HL-60 (cell line): ENCODE measurements at regions not wholly inside any gene's neighbourhood (a gene's known extent, or its start where the extent isn't known, plus 50 kb on each side); places are given as distances from the start of the nearest gene placed in this dataset.
"Not testable (repeated sequence)": the region's sequence is repeated elsewhere in the genome, so short reads cannot be mapped to it uniquely, and the experiment has no call there.

ENCODE experiments used
- DNase-seq, 2 experiments: peaks; one replicate each; pipeline ENCODE4 v3.0.0-alpha.2; 2010 to 2020; ENCODE audit warnings: low read depth in 1 of 2, low spot score in 1 of 2
- H3K27ac ChIP-seq: fragments of 250-450 bp; sonication (Bioruptor Pico); replicated peaks from 2 replicates; pipeline ENCODE4 v1.5.1; 2020; ENCODE audit warnings: mild to moderate bottlenecking, moderate library complexity
- H3K27me3 ChIP-seq: fragments of 250-450 bp; sonication (Bioruptor Pico); 2 replicates; pipeline ENCODE4 v1.5.1; 2021; ENCODE audit warnings: mild to moderate bottlenecking, moderate library complexity; ENCODE audit not compliant: insufficient read depth, poor library complexity, severe bottlenecking
- H3K4me3 ChIP-seq: replicated peaks from 2 replicates; pipeline ENCODE4 v1.5.1; 2011; ENCODE audit warnings: mild to moderate bottlenecking, control low read depth, low read length; ENCODE audit not compliant: insufficient read depth
- GABPA ChIP-seq: IDR thresholded peaks from 2 replicates; pipeline ENCODE4 v1.6.1; 2012; ENCODE audit warnings: low read depth
- POLR2AphosphoS5 ChIP-seq: IDR thresholded peaks from 2 replicates; pipeline ENCODE4 v1.6.1; 2012; ENCODE audit warnings: low read depth
- SPI1 ChIP-seq: IDR thresholded peaks from 2 replicates; pipeline ENCODE4 v1.6.1; 2012; ENCODE audit warnings: low read depth, mild to moderate bottlenecking, borderline replicate concordance
- TF ChIP-seq, protein P1 (sequence below): IDR thresholded peaks from one replicate; pipeline ENCODE4 v1.5.1; 2011; ENCODE audit warnings: low read length, control low read depth, inconsistent platforms; ENCODE audit not compliant: insufficient read depth
- TF ChIP-seq, protein P2 (sequence below): IDR thresholded peaks from 2 replicates; pipeline ENCODE4 v1.6.1; 2012; ENCODE audit warnings: low read depth; ENCODE audit not compliant: insufficient replicate concordance

DNA sequence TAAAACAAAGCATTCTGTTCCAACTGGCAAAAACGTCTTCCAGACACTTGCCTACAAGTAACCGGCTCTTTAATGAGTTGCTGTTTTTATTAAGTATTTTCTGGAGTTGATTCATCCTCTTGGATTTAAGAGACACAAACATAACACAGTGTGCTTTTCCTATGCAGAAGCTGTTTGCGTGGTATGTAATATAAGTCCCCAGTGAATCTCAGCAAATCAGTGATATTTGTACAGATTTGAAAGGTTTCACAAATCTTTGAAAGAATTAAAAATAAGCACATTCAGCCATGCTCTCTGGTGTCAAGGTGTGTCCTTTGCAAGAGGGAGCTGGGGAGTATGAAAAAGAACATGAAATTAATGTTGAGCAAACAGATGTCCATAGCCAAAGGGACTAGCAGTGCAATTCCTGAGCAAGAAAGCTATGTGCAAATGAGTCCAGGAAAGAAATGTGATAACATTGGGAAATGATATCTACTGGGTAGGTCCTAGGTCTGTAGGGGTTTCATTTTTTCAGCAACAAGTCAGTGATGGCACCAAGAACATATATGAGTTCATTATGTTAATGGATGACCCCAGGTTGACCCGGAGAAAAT lies 170.1 kb upstream of the PHACTR1 start:
- no peaks in the 10 kb centered on the region for H3K27me3 ChIP-seq
- TF ChIP-seq SPI1 (no peak), GABPA (no peak), POLR2AphosphoS5 (no peak)
- TF ChIP-seq, protein P1, sequence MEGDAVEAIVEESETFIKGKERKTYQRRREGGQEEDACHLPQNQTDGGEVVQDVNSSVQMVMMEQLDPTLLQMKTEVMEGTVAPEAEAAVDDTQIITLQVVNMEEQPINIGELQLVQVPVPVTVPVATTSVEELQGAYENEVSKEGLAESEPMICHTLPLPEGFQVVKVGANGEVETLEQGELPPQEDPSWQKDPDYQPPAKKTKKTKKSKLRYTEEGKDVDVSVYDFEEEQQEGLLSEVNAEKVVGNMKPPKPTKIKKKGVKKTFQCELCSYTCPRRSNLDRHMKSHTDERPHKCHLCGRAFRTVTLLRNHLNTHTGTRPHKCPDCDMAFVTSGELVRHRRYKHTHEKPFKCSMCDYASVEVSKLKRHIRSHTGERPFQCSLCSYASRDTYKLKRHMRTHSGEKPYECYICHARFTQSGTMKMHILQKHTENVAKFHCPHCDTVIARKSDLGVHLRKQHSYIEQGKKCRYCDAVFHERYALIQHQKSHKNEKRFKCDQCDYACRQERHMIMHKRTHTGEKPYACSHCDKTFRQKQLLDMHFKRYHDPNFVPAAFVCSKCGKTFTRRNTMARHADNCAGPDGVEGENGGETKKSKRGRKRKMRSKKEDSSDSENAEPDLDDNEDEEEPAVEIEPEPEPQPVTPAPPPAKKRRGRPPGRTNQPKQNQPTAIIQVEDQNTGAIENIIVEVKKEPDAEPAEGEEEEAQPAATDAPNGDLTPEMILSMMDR = no peak
- TF ChIP-seq, protein P2, sequence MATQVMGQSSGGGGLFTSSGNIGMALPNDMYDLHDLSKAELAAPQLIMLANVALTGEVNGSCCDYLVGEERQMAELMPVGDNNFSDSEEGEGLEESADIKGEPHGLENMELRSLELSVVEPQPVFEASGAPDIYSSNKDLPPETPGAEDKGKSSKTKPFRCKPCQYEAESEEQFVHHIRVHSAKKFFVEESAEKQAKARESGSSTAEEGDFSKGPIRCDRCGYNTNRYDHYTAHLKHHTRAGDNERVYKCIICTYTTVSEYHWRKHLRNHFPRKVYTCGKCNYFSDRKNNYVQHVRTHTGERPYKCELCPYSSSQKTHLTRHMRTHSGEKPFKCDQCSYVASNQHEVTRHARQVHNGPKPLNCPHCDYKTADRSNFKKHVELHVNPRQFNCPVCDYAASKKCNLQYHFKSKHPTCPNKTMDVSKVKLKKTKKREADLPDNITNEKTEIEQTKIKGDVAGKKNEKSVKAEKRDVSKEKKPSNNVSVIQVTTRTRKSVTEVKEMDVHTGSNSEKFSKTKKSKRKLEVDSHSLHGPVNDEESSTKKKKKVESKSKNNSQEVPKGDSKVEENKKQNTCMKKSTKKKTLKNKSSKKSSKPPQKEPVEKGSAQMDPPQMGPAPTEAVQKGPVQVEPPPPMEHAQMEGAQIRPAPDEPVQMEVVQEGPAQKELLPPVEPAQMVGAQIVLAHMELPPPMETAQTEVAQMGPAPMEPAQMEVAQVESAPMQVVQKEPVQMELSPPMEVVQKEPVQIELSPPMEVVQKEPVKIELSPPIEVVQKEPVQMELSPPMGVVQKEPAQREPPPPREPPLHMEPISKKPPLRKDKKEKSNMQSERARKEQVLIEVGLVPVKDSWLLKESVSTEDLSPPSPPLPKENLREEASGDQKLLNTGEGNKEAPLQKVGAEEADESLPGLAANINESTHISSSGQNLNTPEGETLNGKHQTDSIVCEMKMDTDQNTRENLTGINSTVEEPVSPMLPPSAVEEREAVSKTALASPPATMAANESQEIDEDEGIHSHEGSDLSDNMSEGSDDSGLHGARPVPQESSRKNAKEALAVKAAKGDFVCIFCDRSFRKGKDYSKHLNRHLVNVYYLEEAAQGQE = no peak
- DNase-seq = no peak
- no peak overlapping the region for H3K4me3 ChIP-seq
- no peak overlapping the region for H3K27ac ChIP-seq

DNA sequence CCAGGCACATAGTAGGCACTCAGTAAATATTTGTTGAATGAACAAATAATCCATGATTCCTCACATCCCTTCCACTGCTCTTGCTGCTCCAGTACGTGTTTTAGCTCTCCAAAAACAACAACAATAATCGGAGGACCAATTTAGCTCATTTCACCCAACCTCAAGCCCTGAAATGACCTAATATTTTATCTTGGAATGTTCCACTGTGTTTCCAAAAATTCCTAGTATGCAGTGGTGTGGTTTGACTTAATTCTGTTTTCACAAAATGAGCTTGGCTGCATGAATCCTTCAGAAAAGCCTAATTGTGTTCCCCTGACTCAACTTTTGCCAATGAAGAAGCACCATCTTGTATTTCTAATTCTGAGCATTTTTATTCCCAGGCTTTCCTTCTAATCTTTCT lies 168.0 kb upstream of the PHACTR1 start:
- no peaks in the 10 kb centered on the region for H3K27me3 ChIP-seq
- TF ChIP-seq POLR2AphosphoS5 (no peak), SPI1 (no peak), GABPA (no peak)
- TF ChIP-seq, protein P1 = no peak
- TF ChIP-seq, protein P2 = no peak
- no peak overlapping the region for H3K27ac ChIP-seq
- no peak overlapping the region for H3K4me3 ChIP-seq
- DNase-seq = no peak

DNA sequence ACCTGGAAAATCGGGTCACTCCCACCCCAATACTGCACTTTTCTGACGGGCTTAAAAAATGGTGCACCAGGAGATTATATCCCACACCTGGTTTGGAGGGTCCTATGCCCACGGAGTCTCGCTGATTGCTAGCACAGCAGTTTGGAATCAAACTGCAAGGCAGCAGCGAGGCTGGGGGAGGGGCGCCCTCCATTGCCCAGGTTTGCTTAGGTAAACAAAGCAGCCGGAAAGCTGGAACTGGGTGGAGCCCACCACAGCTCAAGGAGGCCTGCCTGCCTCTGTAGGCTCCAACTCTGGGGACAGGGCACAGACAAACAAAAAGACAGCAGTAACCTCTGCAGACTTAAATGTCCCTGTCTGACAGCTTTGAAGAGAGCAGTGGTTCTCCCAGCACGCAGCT lies 167.1 kb upstream of the PHACTR1 start:
- not testable (repeated sequence) for DNase-seq, H3K27ac ChIP-seq, H3K4me3 ChIP-seq

DNA sequence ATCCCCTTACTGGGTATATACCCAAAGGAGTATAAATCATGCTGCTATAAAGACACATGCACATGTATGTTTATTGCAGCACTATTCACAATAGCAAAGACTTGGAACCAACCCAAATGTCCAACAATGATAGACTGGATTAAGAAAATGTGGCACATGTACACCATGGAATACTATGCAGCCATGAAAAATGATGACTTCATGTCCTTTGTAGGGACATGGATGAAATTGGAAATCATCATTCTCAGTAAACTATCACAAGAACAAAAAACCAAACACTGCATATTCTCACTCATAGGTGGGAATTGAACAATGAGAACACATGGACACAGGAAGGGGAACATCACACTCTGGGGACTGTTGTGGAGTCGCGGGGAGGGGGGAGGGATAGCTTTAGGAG lies 161.7 kb upstream of the PHACTR1 start:
- H3K27me3 ChIP-seq, H3K4me3 ChIP-seq, DNase-seq, H3K27ac ChIP-seq: not testable (repeated sequence)

More for the DNA sequence above, 167.1 kb upstream of the PHACTR1 start:
- H3K27me3 ChIP-seq = not testable (repeated sequence)

DNA sequence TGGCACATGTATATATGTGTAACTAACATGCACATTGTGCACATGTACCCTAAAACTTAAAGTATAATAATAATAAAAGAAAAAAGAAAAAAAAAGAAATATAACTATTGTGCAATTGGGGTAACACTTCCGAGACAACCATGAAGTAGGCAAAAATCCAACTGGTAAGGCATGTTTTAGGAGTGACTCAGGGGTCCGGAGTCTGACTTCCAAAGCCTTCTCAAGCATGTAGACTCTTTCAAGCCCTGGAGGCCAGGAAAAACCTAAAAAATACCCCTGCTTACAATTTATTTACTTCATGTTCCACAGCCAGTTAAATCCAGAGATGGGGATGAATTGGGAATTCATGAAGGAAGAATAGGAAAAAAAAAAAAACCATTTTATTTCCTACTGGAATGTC lies 161.3 kb upstream of the PHACTR1 start:
- Histone ChIP-seq H3K27ac (no peak overlapping the region), H3K4me3 (no peak overlapping the region), H3K27me3 (no peaks in the 10 kb centered on the region)
- no peak for TF ChIP-seq GABPA
- TF ChIP-seq SPI1 = no peak
- DNase-seq = no peak
